ENCODE measurements at regions not wholly inside any gene's neighbourhood (a gene's known extent, or its start where the extent isn't known, plus 50 kb on each side); places are given as distances from the start of the nearest gene placed in this dataset.
"Not testable (repeated sequence)": the region's sequence is repeated elsewhere in the genome, so short reads cannot be mapped to it uniquely, and the experiment has no call there.

DNA sequence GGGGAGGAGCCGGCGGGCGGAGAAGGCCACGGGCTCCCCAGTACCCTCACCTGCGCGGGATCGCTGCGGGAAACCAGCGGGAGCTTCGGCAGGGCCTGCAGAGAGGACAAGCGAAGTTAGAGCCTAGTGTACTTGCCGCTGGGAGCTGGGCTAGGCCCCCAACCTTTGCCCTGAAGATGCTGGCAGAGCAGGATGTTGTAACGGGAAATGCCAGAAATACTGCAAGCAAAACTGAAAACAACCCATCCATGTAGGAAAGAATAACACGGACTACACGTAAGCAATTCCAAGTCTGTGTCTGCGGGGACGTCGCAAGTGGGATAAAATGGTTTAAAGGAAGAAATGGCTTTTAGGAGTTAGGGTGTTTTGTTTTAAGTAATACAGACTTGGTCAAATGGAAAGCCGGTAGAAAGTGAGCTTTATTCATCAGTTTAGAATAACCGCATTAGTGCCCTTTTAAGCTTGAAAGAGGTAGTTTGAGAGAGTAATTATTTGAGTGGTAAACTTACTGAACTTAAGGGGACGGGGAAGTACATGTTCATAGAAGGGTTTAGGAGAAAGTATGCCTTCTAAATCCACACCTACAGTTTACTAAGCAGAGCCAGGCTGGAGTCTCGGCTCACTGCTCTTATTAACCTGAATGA, 121.3 kb upstream of the NIPA1 start:
- DNase-seq (ENCODE audit: extremely low read depth, low read depth, low spot score) = peak; percentile 45

DNA sequence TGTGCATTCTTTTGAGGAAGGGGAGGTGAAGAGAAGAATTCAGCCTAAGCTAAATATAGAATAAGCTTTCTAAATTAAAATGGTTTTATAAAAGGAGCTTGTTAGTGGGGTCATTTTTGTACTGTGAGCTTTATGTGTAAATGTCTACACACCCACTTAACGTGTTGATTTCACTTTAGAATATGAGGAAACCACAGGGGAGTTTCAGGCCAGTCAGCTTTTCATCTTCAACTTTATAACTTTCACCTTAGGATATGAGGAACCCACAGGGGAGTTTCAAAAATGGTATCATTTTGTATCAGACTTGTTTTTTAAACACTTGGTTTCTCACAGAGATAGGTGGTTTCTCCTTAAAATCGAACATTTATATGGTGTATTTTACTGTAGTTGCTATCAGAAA, 120.7 kb upstream of the NIPA1 start:
- DNase-seq (ENCODE audit: extremely low read depth, low read depth, low spot score) = not testable (repeated sequence)

DNA sequence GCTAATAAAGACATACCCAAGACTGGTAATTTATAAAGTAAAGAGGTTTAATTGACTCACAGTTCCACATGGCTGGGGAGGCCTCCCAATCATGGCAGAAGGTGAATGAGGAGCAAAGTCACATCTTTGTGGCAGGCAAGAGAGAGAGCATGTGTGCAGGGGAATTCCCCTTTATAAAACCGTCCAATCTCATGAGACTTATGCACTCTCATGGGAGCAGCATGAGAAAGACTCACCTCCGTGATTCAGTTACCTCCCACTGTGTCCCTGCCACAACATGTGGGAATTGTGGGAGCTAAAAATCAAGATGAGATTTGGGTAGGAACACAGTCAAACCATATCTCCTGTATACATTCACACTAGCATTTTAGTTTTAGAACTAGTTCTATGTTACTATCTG, 101.7 kb upstream of the NIPA1 start:
- not testable (repeated sequence) for DNase-seq (ENCODE audit: extremely low read depth, low read depth, low spot score)

DNA sequence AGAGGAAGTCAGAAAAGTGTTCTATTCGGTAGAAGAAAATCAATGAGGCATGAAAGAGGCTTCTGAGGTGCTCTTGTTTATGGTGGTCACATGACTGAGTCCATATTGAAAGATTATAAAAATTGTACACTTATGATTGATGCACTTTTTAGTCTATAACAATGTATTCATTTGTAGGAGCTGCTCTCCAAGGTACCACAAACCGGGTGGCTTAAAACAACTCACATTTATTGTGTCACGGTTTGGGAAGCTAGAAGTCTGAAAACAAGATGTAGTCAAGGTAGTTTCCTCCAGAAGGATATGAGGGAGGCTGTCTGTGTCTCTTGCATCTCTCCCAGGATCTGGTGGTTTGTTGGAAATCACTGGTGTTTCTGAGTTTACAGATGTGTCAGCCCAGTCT, 86.6 kb upstream of the NIPA1 start:
- DNase-seq (ENCODE audit: extremely low read depth, low read depth, low spot score) = not testable (repeated sequence)

DNA sequence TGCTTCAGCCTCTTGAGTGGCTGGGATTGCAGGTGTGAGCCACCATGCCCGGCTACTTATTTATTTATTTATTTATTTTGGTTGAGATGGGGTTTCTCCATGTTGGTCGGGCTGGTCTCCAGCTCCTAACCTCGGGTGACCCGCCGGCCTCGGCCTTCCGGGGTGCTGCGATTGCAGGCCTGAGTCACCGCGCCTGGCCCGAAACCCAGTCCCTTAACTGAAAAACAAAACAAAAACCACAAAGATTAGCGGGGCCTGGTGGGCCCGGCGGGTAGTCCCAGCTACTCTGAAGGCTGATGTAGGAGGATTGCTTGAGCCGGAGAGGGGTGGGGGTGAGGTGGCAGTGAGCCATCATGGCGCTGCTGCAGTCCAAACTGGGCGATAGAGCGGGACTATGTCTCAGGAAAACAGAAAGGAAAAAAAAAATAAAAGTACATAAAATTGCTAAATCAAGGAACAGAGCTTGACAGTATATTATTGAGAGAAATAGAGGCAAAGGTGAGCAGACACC, 75.6 kb upstream of the NIPA1 start:
- DNase-seq (ENCODE audit: extremely low read depth, low read depth, low spot score) = not testable (repeated sequence)

DNA sequence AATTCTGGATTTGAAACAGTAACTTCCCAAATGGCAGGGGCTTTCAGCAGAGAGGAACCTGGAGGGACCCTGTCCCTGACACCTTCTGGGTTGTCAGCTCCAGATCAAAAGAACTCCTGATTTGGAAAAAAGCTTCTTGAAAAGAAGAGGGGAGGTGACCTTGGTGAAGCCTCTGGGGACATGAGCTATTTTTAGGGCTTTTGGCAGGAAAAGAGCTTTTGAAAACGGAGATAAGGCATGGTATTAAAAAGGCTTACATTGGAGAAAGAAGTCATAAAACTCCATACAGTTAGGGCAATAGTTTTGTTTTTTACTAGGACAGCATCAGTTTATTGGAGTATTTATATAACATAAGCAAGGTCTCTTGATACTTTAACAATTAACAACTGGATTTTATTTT, 72.5 kb upstream of the NIPA1 start:
- DNase-seq (ENCODE audit: extremely low read depth, low read depth, low spot score) = not testable (repeated sequence)

DNA sequence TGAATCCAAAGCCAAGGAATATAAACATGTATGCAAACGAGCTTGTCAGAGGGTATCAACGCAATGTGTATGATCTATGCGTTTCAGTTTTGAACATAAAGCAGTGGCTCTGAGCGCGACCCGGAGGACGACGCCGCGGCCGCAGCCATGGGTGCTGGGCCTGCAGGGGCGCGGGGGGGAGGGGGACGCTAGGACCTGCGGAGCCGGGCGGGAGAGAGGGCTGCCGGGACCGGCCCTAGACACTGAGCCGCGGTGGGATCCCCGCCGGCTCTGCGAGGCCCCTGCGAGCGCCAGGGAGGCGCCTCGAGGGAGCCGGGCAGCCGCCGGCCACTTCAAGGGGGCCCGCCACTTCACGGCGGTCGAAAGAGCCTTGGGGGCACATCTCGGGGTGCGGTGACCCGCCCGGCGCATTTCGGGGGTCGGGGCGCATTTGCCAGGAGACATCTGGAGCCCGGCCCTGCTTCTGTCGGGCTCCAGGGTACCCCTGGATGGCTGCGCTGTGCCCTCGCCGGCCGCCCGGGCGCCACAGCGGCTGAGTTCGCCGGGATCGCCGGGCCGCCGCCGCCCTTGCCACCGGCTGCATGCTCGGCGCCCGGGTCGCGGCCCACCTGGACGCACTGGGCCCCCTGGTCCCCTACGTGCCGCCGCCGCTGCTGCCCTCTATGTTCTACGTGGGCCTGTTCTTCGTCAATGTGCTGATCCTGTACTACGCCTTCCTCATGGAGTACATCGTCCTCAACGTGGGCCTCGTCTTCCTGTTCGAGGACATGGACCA, 71.9 kb upstream of the NIPA1 start:
- not testable (repeated sequence) for DNase-seq (ENCODE audit: extremely low read depth, low read depth, low spot score)

DNA sequence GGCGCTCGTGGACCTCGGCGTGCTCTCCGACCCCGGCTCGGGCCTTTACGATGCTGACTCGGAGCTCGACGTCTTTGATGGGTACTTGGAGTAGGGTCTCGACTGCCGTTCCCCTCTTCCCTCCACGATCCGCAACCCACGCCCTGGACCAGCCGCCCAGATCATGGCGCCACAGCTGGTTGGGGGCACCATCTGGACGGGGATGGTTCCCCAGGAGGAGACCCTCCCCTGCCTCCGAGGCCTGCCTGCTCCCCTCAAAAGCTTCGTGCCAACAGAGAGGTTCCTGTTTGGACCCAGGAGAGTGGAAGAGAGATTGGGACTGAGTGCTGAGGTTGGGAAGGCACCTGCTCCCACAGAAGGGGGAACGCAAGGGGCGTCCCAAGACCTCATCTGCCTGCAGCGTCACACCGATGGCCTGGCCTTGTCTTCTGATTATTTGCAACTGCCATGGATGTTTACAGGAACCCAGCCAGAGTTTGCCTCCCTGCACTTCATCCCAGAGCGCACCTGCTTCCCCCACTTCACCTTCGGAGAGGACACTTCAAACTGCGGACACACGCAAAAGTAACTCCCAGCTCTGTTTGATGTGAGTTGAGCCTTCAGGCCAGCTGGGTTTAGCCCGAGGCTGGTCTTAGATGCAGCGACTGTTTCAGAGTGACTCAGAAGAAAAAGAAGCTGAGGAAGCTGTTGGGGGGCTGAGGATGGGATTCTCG, 71.2 kb upstream of the NIPA1 start:
- not testable (repeated sequence) for DNase-seq (ENCODE audit: extremely low read depth, low read depth, low spot score)

DNA sequence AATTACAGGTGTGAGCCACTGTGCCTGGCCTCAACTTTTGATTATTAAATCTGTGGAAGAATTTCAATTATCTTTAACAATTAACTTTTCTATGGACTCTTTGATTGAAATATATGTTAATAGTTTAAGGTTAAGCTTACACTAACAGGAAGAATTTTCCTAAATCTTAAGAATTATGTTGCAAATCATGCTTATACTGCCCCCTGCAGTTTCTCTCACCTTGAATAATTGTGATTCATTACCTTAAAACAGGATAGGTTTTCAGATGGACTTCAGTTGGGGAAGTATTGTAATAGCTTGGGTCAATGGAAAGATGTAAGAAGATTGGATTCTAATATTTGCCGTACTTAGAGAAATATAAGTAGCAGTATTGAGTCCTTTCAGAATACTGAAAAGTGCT, 66.5 kb upstream of the NIPA1 start:
- DNase-seq (ENCODE audit: extremely low read depth, low read depth, low spot score) = not testable (repeated sequence)

DNA sequence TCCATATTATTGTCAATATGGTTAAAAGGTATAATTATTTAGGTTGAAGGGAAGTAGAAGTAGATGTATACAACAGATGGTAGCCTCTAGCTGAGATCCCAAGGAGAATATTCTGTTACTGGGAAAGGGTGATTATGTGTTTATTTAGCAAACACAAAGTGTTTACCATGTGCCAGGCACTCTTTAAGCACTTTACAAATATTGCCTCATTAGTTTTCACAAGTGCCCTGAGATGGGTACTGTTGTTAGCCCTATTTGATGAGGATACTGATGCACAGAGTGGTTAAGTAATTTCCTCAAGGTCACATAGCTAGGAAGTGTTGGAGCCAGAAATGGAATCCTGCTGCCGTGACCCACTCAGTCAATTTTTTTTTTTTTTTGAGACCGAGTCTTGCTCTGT, 60.3 kb upstream of the NIPA1 start:
- DNase-seq (ENCODE audit: extremely low read depth, low read depth, low spot score) = not testable (repeated sequence)

DNA sequence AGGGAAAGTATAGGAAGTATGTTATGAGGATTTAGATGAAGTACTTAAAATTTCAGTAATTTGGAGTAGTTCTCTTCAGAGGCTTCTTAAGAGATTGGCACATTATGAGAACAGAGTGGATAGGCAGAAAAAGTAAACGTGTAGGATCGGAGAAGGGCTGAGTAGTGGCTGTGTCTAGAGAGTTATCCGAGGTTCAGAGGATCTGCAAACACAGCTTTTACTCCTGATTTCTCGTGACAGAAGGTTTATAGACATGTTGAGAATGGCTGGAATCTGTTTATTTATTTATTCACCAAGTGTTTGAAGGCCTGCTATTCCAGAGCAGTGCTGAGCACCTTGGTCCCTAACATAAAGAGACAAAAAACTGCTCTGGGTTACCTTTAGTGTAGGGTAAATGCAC, 51.4 kb upstream of the NIPA1 start:
- not testable (repeated sequence) for DNase-seq (ENCODE audit: extremely low read depth, low read depth, low spot score)

DNA sequence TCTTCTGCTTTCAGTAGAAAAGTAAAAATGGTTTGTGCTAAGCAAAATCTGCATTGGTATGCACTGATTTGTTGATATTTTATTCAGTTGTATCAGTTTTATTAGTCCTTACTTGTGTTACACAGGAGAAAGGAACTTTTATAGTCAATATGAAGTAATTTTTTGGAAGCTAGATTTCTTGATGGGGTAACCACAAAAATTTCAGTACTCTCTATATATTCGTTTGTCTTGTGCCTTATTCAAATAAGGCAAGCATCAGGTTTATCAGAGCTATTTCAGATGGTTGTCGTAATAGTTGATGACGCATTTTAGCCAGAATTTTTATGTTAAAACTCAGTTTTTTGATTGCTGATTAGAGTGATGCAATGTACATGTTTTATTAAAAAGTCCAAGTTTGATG, 50.7 kb upstream of the NIPA1 start:
- no peak for DNase-seq (ENCODE audit: extremely low read depth, low read depth, low spot score)

DNA sequence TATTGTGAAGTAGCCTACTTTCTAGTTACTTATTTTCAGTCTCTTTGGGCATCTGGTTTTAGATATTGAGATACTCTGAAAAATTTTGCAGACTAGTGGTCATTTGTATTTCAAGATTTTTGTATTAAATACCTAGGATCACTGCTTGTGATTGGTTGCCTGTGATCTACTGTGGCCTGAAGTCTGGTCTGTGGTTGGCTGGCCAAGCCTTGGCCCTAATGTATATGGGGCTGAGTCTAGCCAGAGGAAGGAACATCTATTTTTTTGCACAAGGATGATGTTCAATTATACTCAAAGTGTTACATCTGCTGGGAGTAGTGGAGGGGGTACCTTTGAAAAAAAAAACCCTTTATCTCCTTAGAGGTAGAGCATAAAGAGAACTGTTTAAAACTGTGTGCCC, 50.2 kb upstream of the NIPA1 start:
- DNase-seq (ENCODE audit: extremely low read depth, low read depth, low spot score) = not testable (repeated sequence)
